IMR-90 (cell line): ENCODE measurements at regions not wholly inside any gene's neighbourhood (a gene's known extent, or its start where the extent isn't known, plus 50 kb on each side); places are given as distances from the start of the nearest gene placed in this dataset.

ENCODE experiments used
- ATAC-seq: fragments of 200-7000 bp; cut with Tn5 transposase; 2 replicates; pipeline ENCODE4 v1.9.1; 2020; ENCODE audit warnings: low read depth, mild to moderate bottlenecking, moderate library complexity
- BruUV-seq: library from RNA; stranded (reverse); fragments of 400-500 nt; replicated peaks from 2 replicates; lab custom pipeline; 2021; lab: Mats Ljungman, UMichigan
- CTCF ChIA-PET: fragments of 300-600 bp; formaldehyde crosslinking; extraction: SDS; loops from one replicate; lab custom pipeline; 2021; ENCODE audit warnings: antibody characterized with exemption; lab: Yijun Ruan, JAX
- POLR2A ChIA-PET: fragments of 300-600 bp; sonication (Branson Sonifier 250); formaldehyde crosslinking; loops from one replicate; lab custom pipeline; 2022; ENCODE audit warnings: antibody characterized with exemption; ENCODE audit not compliant: unreplicated experiment; lab: Charles Lee
- DNase-seq: peaks from one replicate; pipeline ENCODE4 v3.0.0; 2013
- H2AFZ ChIP-seq: replicated peaks from 2 replicates; pipeline ENCODE3; 2013; ENCODE audit warnings: low read length, mild to moderate bottlenecking; ENCODE audit not compliant: poor library complexity
- H2AK5ac ChIP-seq: 2 replicates; pipeline ENCODE4 v1.6.1; 2013; ENCODE audit warnings: low read depth, low read length, inconsistent platforms
- H2AK9ac ChIP-seq: replicated peaks from 2 replicates; pipeline ENCODE3; 2013; ENCODE audit warnings: mild to moderate bottlenecking, low read depth, low read length, moderate library complexity; ENCODE audit not compliant: poor library complexity
- H2BK120ac ChIP-seq: 2 replicates; pipeline ENCODE4 v1.6.1; 2013; ENCODE audit warnings: low read depth, low read length, inconsistent platforms
- H2BK15ac ChIP-seq: 3 replicates; pipeline ENCODE4 v1.6.1; 2013; ENCODE audit warnings: low read depth, low read length, inconsistent platforms
- H2BK20ac ChIP-seq: 2 replicates; pipeline ENCODE4 v1.6.1; 2013; ENCODE audit warnings: low read depth, mild to moderate bottlenecking, inconsistent platforms, low read length, moderate library complexity
- H2BK5ac ChIP-seq: 2 replicates; pipeline ENCODE4 v1.6.1; 2013; ENCODE audit warnings: mild to moderate bottlenecking, low read depth, low read length, inconsistent platforms; ENCODE audit not compliant: poor library complexity, severe bottlenecking
- H3K14ac ChIP-seq: replicated peaks from 2 replicates; pipeline ENCODE4 v1.6.1; 2013; ENCODE audit warnings: low read depth, low read length, inconsistent platforms
- H3K18ac ChIP-seq: 2 replicates; pipeline ENCODE4 v1.6.1; 2013; ENCODE audit warnings: low read depth, low read length, control low read depth
- H3K23ac ChIP-seq: 2 replicates; pipeline ENCODE4 v1.6.1; 2013; ENCODE audit warnings: low read depth, low read length, inconsistent platforms
- H3K27ac ChIP-seq: 2 replicates; pipeline ENCODE4 v1.5.1; 2013; ENCODE audit warnings: mild to moderate bottlenecking, control low read depth, low read length; ENCODE audit not compliant: insufficient read depth
- H3K27me3 ChIP-seq: 2 replicates; pipeline ENCODE4 v1.6.1; 2013; ENCODE audit warnings: low read length; ENCODE audit not compliant: control insufficient read depth, insufficient read depth
- H3K36me3 ChIP-seq: 2 replicates; pipeline ENCODE4 v1.6.1; 2013; ENCODE audit warnings: low read length, mixed read lengths; ENCODE audit not compliant: control insufficient read depth, insufficient read depth
- H3K4ac ChIP-seq: 2 replicates; pipeline ENCODE4 v1.6.1; 2013; ENCODE audit warnings: low read depth, low read length, inconsistent platforms
- H3K4me1 ChIP-seq: 2 replicates; pipeline ENCODE4 v1.6.1; 2013; ENCODE audit warnings: low read length, mixed read lengths; ENCODE audit not compliant: control insufficient read depth, insufficient read depth
- H3K4me2 ChIP-seq: 2 replicates; pipeline ENCODE4 v1.6.1; 2013; ENCODE audit warnings: low read depth, mild to moderate bottlenecking, control low read depth, low read length, moderate library complexity
- H3K4me3 ChIP-seq: 2 replicates; pipeline ENCODE4 v1.5.1; 2013; ENCODE audit warnings: low read depth, mild to moderate bottlenecking, control low read depth, low read length, moderate library complexity; ENCODE audit not compliant: insufficient read depth
- H3K56ac ChIP-seq: 2 replicates; pipeline ENCODE4 v1.6.1; 2013; ENCODE audit warnings: low read length, inconsistent platforms; ENCODE audit not compliant: insufficient read depth; ENCODE audit errors: extremely low read depth
- H3K79me1 ChIP-seq, 2 experiments: 2 replicates each; pipeline ENCODE4 v1.6.1; 2013; ENCODE audit warnings: low read length in 2 of 2, inconsistent platforms in 1 of 2, low read depth in 1 of 2
- H3K9ac ChIP-seq: 2 replicates; pipeline ENCODE4 v1.6.1; 2013; ENCODE audit warnings: low read depth, low read length, control low read depth
- H3K9me1 ChIP-seq: 2 replicates; pipeline ENCODE4 v1.6.1; 2013; ENCODE audit warnings: low read length, inconsistent platforms; ENCODE audit not compliant: insufficient read depth
- H3K9me3 ChIP-seq: 2 replicates; pipeline ENCODE4 v1.6.1; 2013; ENCODE audit warnings: low read length; ENCODE audit not compliant: control insufficient read depth, insufficient read depth
- H4K20me1 ChIP-seq: 2 replicates; pipeline ENCODE4 v1.6.1; 2013; ENCODE audit warnings: low read length, inconsistent platforms; ENCODE audit not compliant: insufficient read depth
- H4K5ac ChIP-seq: 2 replicates; pipeline ENCODE4 v1.6.1; 2013; ENCODE audit warnings: mild to moderate bottlenecking, low read depth, low read length, control low read depth
- H4K8ac ChIP-seq, 2 experiments: 2 replicates each; pipeline ENCODE4 v1.6.1; 2013; ENCODE audit warnings: low read depth in 2 of 2, low read length in 2 of 2, control low read depth in 1 of 2, inconsistent platforms in 1 of 2
- H4K91ac ChIP-seq: 2 replicates; pipeline ENCODE4 v1.6.1; 2013; ENCODE audit warnings: low read depth, low read length, inconsistent platforms; ENCODE audit not compliant: insufficient read depth
- CTCF ChIP-seq: conservative IDR thresholded peaks from 2 replicates; pipeline ENCODE4 v1.5.1; 2012; ENCODE audit warnings: mild to moderate bottlenecking, low read depth, low read length, improper control_type of control experiment
- NFE2L2 ChIP-seq: fragments of 150-350 bp; IDR thresholded peaks from 2 replicates; pipeline ENCODE4 v1.6.1; 2016; ENCODE audit warnings: low read depth, mild to moderate bottlenecking, low read length
- dilution Hi-C: fragments of 300-500 bp; cut with HindIII; formaldehyde crosslinking; loops from one replicate; pipeline ENCODE4 v1.14.3; 2018; ENCODE audit warnings: low sequenced_read_pairs; ENCODE audit not compliant: unreplicated experiment
- in situ Hi-C: fragments of 300-500 bp; cut with MboI; formaldehyde crosslinking; loops from 3 replicates; pipeline ENCODE4 v1.14.3; 2019; ENCODE audit warnings: low sequenced_read_pairs, inconsistent platforms, mixed read lengths
- intact Hi-C: fragments of 100-400 bp; cut with micrococcal nuclease; formaldehyde crosslinking; loops from 2 replicates; pipeline ENCODE4 v1.10.0; 2022

GRCh38 chr18:68472701-68473295 lies 242.1 kb downstream of the TMX3 start:
- no peak overlapping the region for H3K9ac ChIP-seq
- H2AFZ ChIP-seq, result no peak overlapping the region
- no peak overlapping the region for H2BK120ac ChIP-seq
- H3K9me3 ChIP-seq, result no peaks in the 10 kb centered on the region
- H3K79me1 ChIP-seq, result no peaks in the 10 kb centered on the region
- no peak overlapping the region for H3K14ac ChIP-seq
- no peaks in the 10 kb centered on the region for H3K9me1 ChIP-seq
- TF ChIP-seq NFE2L2 (peak; percentile 63; the same call in 1 of the 2 replicates), CTCF (no peak)
- H3K36me3 ChIP-seq, result no peaks in the 10 kb centered on the region
- dilution Hi-C loops, result no loop called here
- BruUV-seq, result no TSS peak
- DNase-seq, result peak; percentile 49
- ChIA-PET CTCF (no interaction called here), POLR2A (interaction anchor here (0.6 kb wide), 1 partner anchor 1211 kb away, joined by 8 read pairs; no protein-coding TSS in a partner anchor)
- no peaks in the 10 kb centered on the region; the same call in 1 of the 2 replicates for H3K4me1 ChIP-seq
- 0 out of 2 replicates have a peak overlapping the region, but pooled peaks have one; percentile 5 for H3K4me2 ChIP-seq
- H4K8ac ChIP-seq, result no peak overlapping the region; a peak in 1 of 4 replicates
- no peaks in the 10 kb centered on the region for H3K27me3 ChIP-seq
- H3K18ac ChIP-seq, result peak overlapping the region; percentile 64; the same call in 1 of the 2 replicates
- H3K27ac ChIP-seq, result peak overlapping the region; percentile 50; the same call in 1 of the 2 replicates
- H3K4ac ChIP-seq, result no peak overlapping the region
- in situ Hi-C loops, result no loop called here
- H2BK15ac ChIP-seq, result no peak overlapping the region
- peak overlapping the region; percentile 78 for H2BK5ac ChIP-seq
- no peak overlapping the region for H2AK9ac ChIP-seq
- H4K20me1 ChIP-seq, result no peaks in the 10 kb centered on the region
- ATAC-seq, result peak; percentile 88
- intact Hi-C loops, result no loop called here
- H2AK5ac ChIP-seq, result no peak overlapping the region
- no peak overlapping the region for H3K56ac ChIP-seq
- H4K5ac ChIP-seq, result 0 out of 2 replicates have a peak overlapping the region, but pooled peaks have one; percentile 20
- no peak overlapping the region for H2BK20ac ChIP-seq
- H4K91ac ChIP-seq, result no peak overlapping the region
- no peak overlapping the region for H3K23ac ChIP-seq
- H3K4me3 ChIP-seq, result no peak overlapping the region
